Neural progenitor cell (in vitro differentiated cells): ENCODE measurements at regions not wholly inside any gene's neighbourhood (a gene's known extent, or its start where the extent isn't known, plus 50 kb on each side); places are given as distances from the start of the nearest gene placed in this dataset.
"Not testable (repeated sequence)": the region's sequence is repeated elsewhere in the genome, so short reads cannot be mapped to it uniquely, and the experiment has no call there.

Source experiments
- DNase-seq: peaks from one replicate; pipeline ENCODE4 v3.0.0-alpha.2; 2016; ENCODE audit warnings: low spot score
- H2AFZ ChIP-seq: fragments of 200-600 bp; sonication (generic); replicated peaks from 2 replicates; pipeline ENCODE4 v1.6.1; 2016; ENCODE audit warnings: antibody characterized with exemption
- H3F3A ChIP-seq: fragments of 200-600 bp; sonication (generic); 2 replicates; pipeline ENCODE4 v1.6.1; 2016; ENCODE audit warnings: antibody characterized with exemption, low read depth
- H3K27ac ChIP-seq: fragments of 200-600 bp; sonication (generic); 2 replicates; pipeline ENCODE4 v1.5.1; 2016; ENCODE audit warnings: mild to moderate bottlenecking
- H3K27me3 ChIP-seq: fragments of 200-600 bp; sonication (generic); 2 replicates; pipeline ENCODE4 v1.6.1; 2016; ENCODE audit warnings: mild to moderate bottlenecking, moderate library complexity
- H3K36me3 ChIP-seq: fragments of 200-600 bp; sonication (generic); 2 replicates; pipeline ENCODE4 v1.5.1; 2016
- H3K4me1 ChIP-seq: fragments of 200-600 bp; sonication (generic); 2 replicates; pipeline ENCODE4 v1.6.1; 2016; ENCODE audit warnings: mixed run types
- H3K4me2 ChIP-seq: fragments of 200-600 bp; sonication (generic); 2 replicates; pipeline ENCODE4 v1.6.1; 2016
- H3K4me3 ChIP-seq: fragments of 200-600 bp; sonication (generic); 2 replicates; pipeline ENCODE4 v1.5.1; 2016
- H3K79me2 ChIP-seq: fragments of 200-600 bp; sonication (generic); 2 replicates; pipeline ENCODE4 v1.6.1; 2016; ENCODE audit warnings: low read depth
- H3K9ac ChIP-seq: fragments of 200-600 bp; sonication (generic); 2 replicates; pipeline ENCODE4 v1.6.1; 2016
- H3K9me3 ChIP-seq: fragments of 200-600 bp; sonication (generic); 2 replicates; pipeline ENCODE4 v1.5.1; 2016; ENCODE audit warnings: low read depth
- H4K20me1 ChIP-seq: fragments of 200-600 bp; sonication (generic); 2 replicates; pipeline ENCODE4 v1.6.1; 2016; ENCODE audit warnings: low read depth
- H3K27ac Mint-ChIP-seq: 3 replicates; pipeline ENCODE4 v1.8.0; 2021; ENCODE audit warnings: mixed read lengths
- H3K27me3 Mint-ChIP-seq: 2 replicates; pipeline ENCODE4 v1.8.0; 2022; ENCODE audit warnings: low read depth, mild to moderate bottlenecking, inconsistent platforms, moderate library complexity, mixed read lengths; ENCODE audit not compliant: insufficient read depth
- H3K36me3 Mint-ChIP-seq: 3 replicates; pipeline ENCODE4 v1.8.0; 2021; ENCODE audit warnings: mixed read lengths
- H3K4me1 Mint-ChIP-seq: 3 replicates; pipeline ENCODE4 v1.8.0; 2021; ENCODE audit warnings: mixed read lengths
- H3K4me3 Mint-ChIP-seq: 3 replicates; pipeline ENCODE4 v1.8.0; 2021; ENCODE audit warnings: mild to moderate bottlenecking, moderate library complexity, mixed read lengths
- H3K9me3 Mint-ChIP-seq: 3 replicates; pipeline ENCODE4 v1.8.0; 2020; ENCODE audit warnings: mixed read lengths
- EZH2 ChIP-seq: fragments of 200-600 bp; sonication (generic); IDR thresholded peaks from 2 replicates; pipeline ENCODE4 v1.6.1; 2017; ENCODE audit warnings: antibody characterized with exemption, mild to moderate bottlenecking, moderate library complexity
- EZH2phosphoT487 ChIP-seq: fragments of 200-600 bp; sonication (generic); IDR thresholded peaks from 2 replicates; pipeline ENCODE4 v1.6.1; 2017; ENCODE audit warnings: antibody characterized with exemption
- TF ChIP-seq, protein P1 (sequence below): fragments of 200-600 bp; sonication (generic); IDR thresholded peaks from 2 replicates; pipeline ENCODE4 v1.5.1; 2017; ENCODE audit warnings: antibody characterized with exemption, mild to moderate bottlenecking

DNA sequence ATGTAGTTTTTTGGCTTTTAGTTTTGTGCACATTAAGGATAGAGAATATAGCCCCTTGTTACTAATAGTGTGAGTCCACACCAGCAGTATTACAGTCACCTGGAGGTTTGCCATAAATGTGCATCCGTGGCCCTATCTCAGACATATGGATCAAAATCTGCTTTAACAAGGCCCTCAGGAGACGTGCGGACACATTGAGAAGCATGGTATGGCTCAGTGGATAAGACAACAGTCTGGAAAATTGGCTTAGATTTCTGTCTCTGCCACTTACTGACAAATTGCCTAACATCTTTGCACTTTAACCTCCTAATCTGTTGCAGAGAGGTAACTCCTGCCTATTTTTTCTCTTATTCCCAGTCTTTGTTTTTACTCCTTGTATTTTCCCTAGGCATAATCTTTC is 307.2 kb upstream of the DLGAP1 start:
- Mint-ChIP-seq H3K4me3 (no peak overlapping the region), H3K9me3 (no peaks in the 10 kb centered on the region), H3K27me3 (peaks cover 5% of the 10 kb centered on the region), H3K27ac (no peak overlapping the region), H3K4me1 (peaks cover 7% of the 10 kb centered on the region), H3K36me3 (no peaks in the 10 kb centered on the region)
- Histone ChIP-seq H3K36me3 (no peaks in the 10 kb centered on the region), H3K9ac (no peak overlapping the region), H3K27ac (no peak overlapping the region), H3F3A (no peaks in the 10 kb centered on the region), H2AFZ (no peak overlapping the region), H3K27me3 (no peaks in the 10 kb centered on the region), H3K9me3 (no peaks in the 10 kb centered on the region), H3K4me3 (no peak overlapping the region), H3K4me2 (no peak overlapping the region), H3K79me2 (no peaks in the 10 kb centered on the region), H4K20me1 (no peaks in the 10 kb centered on the region), H3K4me1 (peaks cover 9% of the 10 kb centered on the region)
- TF ChIP-seq, protein P1, sequence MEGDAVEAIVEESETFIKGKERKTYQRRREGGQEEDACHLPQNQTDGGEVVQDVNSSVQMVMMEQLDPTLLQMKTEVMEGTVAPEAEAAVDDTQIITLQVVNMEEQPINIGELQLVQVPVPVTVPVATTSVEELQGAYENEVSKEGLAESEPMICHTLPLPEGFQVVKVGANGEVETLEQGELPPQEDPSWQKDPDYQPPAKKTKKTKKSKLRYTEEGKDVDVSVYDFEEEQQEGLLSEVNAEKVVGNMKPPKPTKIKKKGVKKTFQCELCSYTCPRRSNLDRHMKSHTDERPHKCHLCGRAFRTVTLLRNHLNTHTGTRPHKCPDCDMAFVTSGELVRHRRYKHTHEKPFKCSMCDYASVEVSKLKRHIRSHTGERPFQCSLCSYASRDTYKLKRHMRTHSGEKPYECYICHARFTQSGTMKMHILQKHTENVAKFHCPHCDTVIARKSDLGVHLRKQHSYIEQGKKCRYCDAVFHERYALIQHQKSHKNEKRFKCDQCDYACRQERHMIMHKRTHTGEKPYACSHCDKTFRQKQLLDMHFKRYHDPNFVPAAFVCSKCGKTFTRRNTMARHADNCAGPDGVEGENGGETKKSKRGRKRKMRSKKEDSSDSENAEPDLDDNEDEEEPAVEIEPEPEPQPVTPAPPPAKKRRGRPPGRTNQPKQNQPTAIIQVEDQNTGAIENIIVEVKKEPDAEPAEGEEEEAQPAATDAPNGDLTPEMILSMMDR: no peak
- TF ChIP-seq EZH2: no peak
- no peak for TF ChIP-seq EZH2phosphoT487
- no peak for DNase-seq

DNA sequence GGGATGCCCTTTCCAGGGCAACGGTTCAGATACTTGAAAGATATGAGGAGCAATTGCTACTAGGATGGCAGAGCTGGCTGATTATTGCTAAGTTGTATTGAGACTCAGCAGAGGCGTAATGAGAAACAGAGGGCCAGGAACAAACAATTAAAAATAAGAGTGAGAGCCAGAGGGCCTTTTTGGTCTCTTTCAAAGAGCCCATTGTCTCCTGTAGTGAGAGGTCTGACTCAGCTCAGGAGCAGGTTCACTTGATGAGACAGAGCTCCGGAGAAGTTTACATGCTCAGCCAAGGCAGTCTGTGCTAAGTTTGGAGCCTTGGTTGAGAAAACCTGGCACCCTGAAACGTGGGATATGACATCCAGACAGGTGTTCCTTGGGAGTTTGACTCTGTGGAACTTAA is 303.9 kb upstream of the DLGAP1 start:
- Mint-ChIP-seq H3K4me1 (peaks cover 12% of the 10 kb centered on the region), H3K9me3 (no peaks in the 10 kb centered on the region), H3K36me3 (no peaks in the 10 kb centered on the region), H3K4me3 (no peak overlapping the region), H3K27me3 (no peaks in the 10 kb centered on the region), H3K27ac (no peak overlapping the region)
- Histone ChIP-seq H4K20me1 (no peaks in the 10 kb centered on the region), H3F3A (no peaks in the 10 kb centered on the region), H3K27me3 (no peaks in the 10 kb centered on the region), H3K79me2 (no peaks in the 10 kb centered on the region), H3K4me2 (no peak overlapping the region), H3K27ac (no peak overlapping the region), H3K4me3 (no peak overlapping the region), H3K9ac (no peak overlapping the region), H3K4me1 (peaks cover 6% of the 10 kb centered on the region), H3K36me3 (no peaks in the 10 kb centered on the region), H3K9me3 (no peaks in the 10 kb centered on the region), H2AFZ (no peak overlapping the region)
- DNase-seq: no peak
- TF ChIP-seq, protein P1: no peak
- TF ChIP-seq EZH2phosphoT487 (no peak), EZH2 (no peak)

DNA sequence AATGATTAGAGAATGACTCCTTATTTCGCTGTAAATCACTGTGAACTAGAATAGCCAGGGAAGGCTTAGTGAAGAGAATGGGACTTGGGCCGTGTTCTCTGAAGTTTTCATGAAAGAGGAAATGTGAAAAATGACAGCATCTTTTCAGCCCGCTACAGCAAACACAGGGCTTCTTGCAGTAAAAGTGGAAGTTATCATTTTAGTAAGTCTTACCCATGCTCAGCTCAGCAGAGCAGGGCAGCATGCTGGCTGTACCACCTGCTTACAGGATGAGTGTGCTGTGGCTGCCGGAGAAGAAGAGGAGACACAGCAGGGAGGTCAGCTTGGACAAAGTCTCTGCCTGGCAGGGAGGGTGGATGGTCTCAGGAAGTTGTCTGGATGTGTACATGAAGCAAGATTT is 300.7 kb upstream of the DLGAP1 start:
- no peaks in the 10 kb centered on the region for H3K79me2 ChIP-seq
- H3K9me3 ChIP-seq: no peaks in the 10 kb centered on the region
- H3K27me3 ChIP-seq: no peaks in the 10 kb centered on the region
- H3K27ac ChIP-seq: no peak overlapping the region
- peaks cover 6% of the 10 kb centered on the region for H3K4me1 ChIP-seq
- no peaks in the 10 kb centered on the region for H4K20me1 ChIP-seq
- H3K9ac ChIP-seq: no peak overlapping the region
- Mint-ChIP-seq H3K9me3 (peaks cover 2% of the 10 kb centered on the region), H3K27me3 (no peaks in the 10 kb centered on the region), H3K36me3 (no peaks in the 10 kb centered on the region), H3K27ac (no peak overlapping the region), H3K4me1 (peaks cover 12% of the 10 kb centered on the region), H3K4me3 (no peak overlapping the region)
- no peak for DNase-seq
- H3K4me2 ChIP-seq: no peak overlapping the region
- no peaks in the 10 kb centered on the region for H3F3A ChIP-seq
- no peak overlapping the region for H3K4me3 ChIP-seq
- H3K36me3 ChIP-seq: no peaks in the 10 kb centered on the region
- TF ChIP-seq EZH2phosphoT487: no peak
- TF ChIP-seq, protein P1: no peak
- TF ChIP-seq EZH2: no peak
- no peak overlapping the region for H2AFZ ChIP-seq

DNA sequence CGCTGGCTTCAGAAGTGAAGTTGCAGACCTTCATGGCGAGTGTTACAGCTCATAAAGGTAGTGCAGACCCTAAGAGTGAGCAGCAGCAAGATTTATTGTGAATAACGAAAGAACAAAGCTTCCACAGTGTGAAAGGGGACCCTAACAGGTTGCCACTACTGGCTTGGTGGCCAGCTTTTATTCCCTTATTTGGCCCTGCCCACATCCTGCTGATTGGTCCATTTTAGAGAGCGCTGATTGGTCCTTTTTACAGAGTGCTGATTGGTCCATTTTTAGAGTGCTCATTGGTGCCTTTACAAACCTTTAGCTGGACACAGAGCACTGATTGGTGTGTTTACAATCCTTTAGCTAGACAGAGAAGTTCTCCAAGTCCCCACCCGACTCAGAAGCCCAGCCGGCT is 298.0 kb upstream of the DLGAP1 start:
- not testable (repeated sequence) for H3K9ac ChIP-seq, H3K36me3 ChIP-seq, H3K4me1 ChIP-seq, H3K4me3 Mint-ChIP-seq, H3K4me1 Mint-ChIP-seq, H3K4me3 ChIP-seq, H3F3A ChIP-seq, H3K27ac Mint-ChIP-seq, H3K27me3 Mint-ChIP-seq, H3K9me3 Mint-ChIP-seq, H3K79me2 ChIP-seq, H3K27ac ChIP-seq, H4K20me1 ChIP-seq, H3K4me2 ChIP-seq, H2AFZ ChIP-seq, H3K27me3 ChIP-seq, DNase-seq, H3K9me3 ChIP-seq, H3K36me3 Mint-ChIP-seq
